ENCODE measurements at regions not wholly inside any gene's neighbourhood (a gene's known extent, or its start where the extent isn't known, plus 50 kb on each side); places are given as distances from the start of the nearest gene placed in this dataset.

GRCh38 chr10:131663351-131663750, 237.5 kb upstream of the PPP2R2D start:
- no peak for TF ChIP-seq CTCF (IDR thresholded peaks at IDR 0.05)
- TF ChIP-seq POLR2A (IDR thresholded peaks at IDR 0.05), result no peak

Measured in Peyer's patch (tissue), 4 donors.